ENCODE measurements at regions not wholly inside any gene's neighbourhood (a gene's known extent, or its start where the extent isn't known, plus 50 kb on each side); places are given as distances from the start of the nearest gene placed in this dataset.
"Not testable (repeated sequence)": the region's sequence is repeated elsewhere in the genome, so short reads cannot be mapped to it uniquely, and the experiment has no call there.

- ATAC-seq; H3K27ac ChIP-seq; intact Hi-C loops (cut with DNase I); H3K9me3 ChIP-seq; H3K4me1 ChIP-seq; H3K27me3 ChIP-seq; H3K4me3 ChIP-seq; DNase-seq; H3K36me3 ChIP-seq: not testable (repeated sequence)
Observed at GRCh38 chr21:25531538-25532250, 75.6 kb downstream of the MRPL39 start.

GRCh38 chr21:25528515-25528914, 78.8 kb downstream of the MRPL39 start:
- Histone ChIP-seq H3K27ac (no peak overlapping the region), H3K4me3 (no peak overlapping the region), H3K27me3 (no peaks in the 10 kb centered on the region), H3K4me1 (no peaks in the 10 kb centered on the region), H3K9me3 (no peaks in the 10 kb centered on the region), H3K36me3 (no peaks in the 10 kb centered on the region)
- no peak for DNase-seq
- no peak for ATAC-seq
- intact Hi-C loops (cut with DNase I), result no loop called here
- no peak for TF ChIP-seq CTCF (IDR thresholded peaks at IDR 0.05)

- ATAC-seq, result no peak
- DNase-seq, result no peak
- Histone ChIP-seq H3K27ac (no peak overlapping the region), H3K4me3 (no peak overlapping the region), H3K4me1 (no peaks in the 10 kb centered on the region), H3K9me3 (peaks cover 4% of the 10 kb centered on the region), H3K27me3 (no peaks in the 10 kb centered on the region), H3K36me3 (no peaks in the 10 kb centered on the region)
- intact Hi-C loops (cut with DNase I), result no loop called here
- TF ChIP-seq CTCF (IDR thresholded peaks at IDR 0.05), result no peak
Observed at GRCh38 chr21:25518491-25518911, 88.8 kb downstream of the MRPL39 start.

GRCh38 chr21:25515484-25516405, 91.5 kb downstream of the MRPL39 start:
- TF ChIP-seq CTCF (IDR thresholded peaks at IDR 0.05), result no peak
- H3K27ac ChIP-seq, result no peak overlapping the region
- intact Hi-C loops (cut with DNase I), result no loop called here
- H3K27me3 ChIP-seq, result no peaks in the 10 kb centered on the region
- ATAC-seq (no peak), DNase-seq (no peak)
- H3K4me3 ChIP-seq, result no peak overlapping the region
- no peaks in the 10 kb centered on the region for H3K4me1 ChIP-seq
- H3K9me3 ChIP-seq, result no peaks in the 10 kb centered on the region
- no peaks in the 10 kb centered on the region for H3K36me3 ChIP-seq

GRCh38 chr21:25513810-25514209, 93.5 kb downstream of the MRPL39 start:
- no peak for TF ChIP-seq CTCF (IDR thresholded peaks at IDR 0.05)
- Histone ChIP-seq H3K9me3 (no peaks in the 10 kb centered on the region), H3K27ac (no peak overlapping the region), H3K4me3 (no peak overlapping the region), H3K36me3 (no peaks in the 10 kb centered on the region), H3K4me1 (no peaks in the 10 kb centered on the region), H3K27me3 (no peaks in the 10 kb centered on the region)
- ATAC-seq (no peak), DNase-seq (no peak)
- intact Hi-C loops (cut with DNase I), result no loop called here
